NT2/D1 (cell line): ENCODE measurements at regions not wholly inside any gene's neighbourhood (a gene's known extent, or its start where the extent isn't known, plus 50 kb on each side); places are given as distances from the start of the nearest gene placed in this dataset.

Source experiments
- DNase-seq: peaks from one replicate; pipeline ENCODE4 v3.0.0-alpha.2; 2011; ENCODE audit warnings: low read depth, low spot score
- H3K27me3 ChIP-seq: 2 replicates; pipeline ENCODE4 v1.6.0; 2011; ENCODE audit warnings: mild to moderate bottlenecking; ENCODE audit not compliant: insufficient read length, insufficient read depth
- H3K36me3 ChIP-seq: 2 replicates; pipeline ENCODE4 v1.6.1; 2011; ENCODE audit warnings: mild to moderate bottlenecking, low read length, mixed read lengths; ENCODE audit not compliant: insufficient read depth, insufficient read length
- H3K4me1 ChIP-seq: 2 replicates; pipeline ENCODE4 v1.5.1; 2011; ENCODE audit not compliant: insufficient read depth, insufficient read length
- H3K4me3 ChIP-seq: 2 replicates; pipeline ENCODE4 v1.5.1; 2011; ENCODE audit warnings: low read depth; ENCODE audit not compliant: insufficient read length
- H3K9ac ChIP-seq: 2 replicates; pipeline ENCODE4 v1.6.0; 2011; ENCODE audit warnings: low read depth; ENCODE audit not compliant: insufficient read length
- H3K9me3 ChIP-seq: 2 replicates; pipeline ENCODE4 v1.5.1; 2011; ENCODE audit warnings: mild to moderate bottlenecking, low read length; ENCODE audit not compliant: insufficient read depth
- SUZ12 ChIP-seq: IDR thresholded peaks from 2 replicates; pipeline ENCODE4 v1.6.1; 2011; ENCODE audit not compliant: insufficient read length, insufficient read depth; ENCODE audit errors: extremely low read depth
- YY1 ChIP-seq: IDR thresholded peaks from 2 replicates; pipeline ENCODE4 v1.6.1; 2011; ENCODE audit not compliant: insufficient read length, insufficient read depth
- ZNF274 ChIP-seq: IDR thresholded peaks from 2 replicates; pipeline ENCODE4 v1.6.1; 2011; ENCODE audit warnings: mild to moderate bottlenecking, low read depth, low read length

DNA sequence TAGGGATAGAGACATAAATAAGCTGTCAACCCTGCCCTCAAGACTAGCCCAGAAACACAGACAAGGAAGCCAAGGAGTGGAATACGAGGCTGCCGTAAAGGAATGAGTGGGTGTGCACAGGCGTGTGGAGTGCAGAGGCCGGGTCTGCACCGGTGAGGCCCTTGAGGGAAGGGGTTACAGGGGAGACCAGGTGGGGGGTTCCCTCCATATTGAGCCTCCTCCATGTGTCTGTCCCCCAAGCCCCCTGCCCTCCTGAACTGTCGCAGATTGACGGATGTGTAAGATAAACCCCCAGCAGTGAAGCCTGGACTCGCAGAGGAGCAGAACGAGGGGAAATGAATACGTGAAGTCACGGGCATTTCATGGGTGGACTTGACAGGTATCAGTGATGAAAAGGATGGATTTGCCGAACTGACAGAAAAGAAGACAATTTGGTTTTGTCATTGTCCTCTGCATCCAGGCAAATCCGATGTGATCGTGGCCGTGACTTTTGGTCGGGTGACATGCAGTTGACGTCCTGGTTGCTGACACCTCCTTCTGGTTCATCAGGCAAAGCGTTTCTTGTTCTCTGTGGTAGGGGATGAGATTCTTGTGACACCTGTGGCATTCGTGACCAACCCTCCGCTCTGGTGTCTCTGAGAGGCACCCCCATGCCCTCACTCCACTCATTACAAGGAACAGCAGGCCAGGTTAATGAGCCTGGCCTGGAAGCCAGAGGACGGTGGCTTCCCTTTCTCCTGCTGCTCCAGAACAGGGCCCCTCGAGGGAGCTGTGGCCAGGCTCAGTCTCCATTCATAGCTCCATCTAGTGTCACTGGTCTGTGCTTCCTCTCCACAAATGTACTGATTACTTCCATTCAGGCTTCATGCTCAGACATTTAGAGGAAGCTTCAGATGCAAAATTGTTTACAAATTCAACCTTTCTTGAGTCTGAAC is 223.1 kb upstream of the B3GAT1 start:
- Histone ChIP-seq H3K4me3 (no peak overlapping the region), H3K36me3 (no peaks in the 10 kb centered on the region), H3K9me3 (no peaks in the 10 kb centered on the region), H3K27me3 (no peaks in the 10 kb centered on the region), H3K9ac (no peak overlapping the region), H3K4me1 (peaks cover 2% of the 10 kb centered on the region)
- TF ChIP-seq SUZ12 (no peak), YY1 (no peak), ZNF274 (no peak)
- DNase-seq: no peak

DNA sequence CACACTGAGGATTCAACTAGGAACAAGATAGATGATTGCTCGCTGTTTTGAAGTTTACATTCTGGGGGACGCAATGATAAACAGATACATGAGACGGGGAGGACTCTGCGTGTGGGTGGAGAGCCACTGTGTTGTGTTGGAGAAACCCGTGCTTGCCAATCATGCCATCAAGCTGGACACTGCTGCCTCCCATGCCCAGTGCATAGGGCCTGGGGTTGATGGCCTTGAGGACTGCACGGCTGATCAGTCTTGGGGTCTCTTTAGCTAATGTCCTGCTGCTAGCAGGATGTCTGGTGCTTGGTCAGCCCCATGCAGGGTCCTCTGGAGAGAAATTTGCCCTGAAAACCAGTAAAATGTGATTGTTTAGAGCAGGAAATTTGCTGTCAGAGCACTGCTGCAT is 221.2 kb upstream of the B3GAT1 start:
- Histone ChIP-seq H3K4me1 (peaks cover 2% of the 10 kb centered on the region), H3K9ac (no peak overlapping the region), H3K4me3 (no peak overlapping the region), H3K27me3 (no peaks in the 10 kb centered on the region), H3K9me3 (no peaks in the 10 kb centered on the region), H3K36me3 (no peaks in the 10 kb centered on the region)
- no peak for DNase-seq
- TF ChIP-seq YY1: no peak
- TF ChIP-seq SUZ12: no peak
- TF ChIP-seq ZNF274: no peak

DNA sequence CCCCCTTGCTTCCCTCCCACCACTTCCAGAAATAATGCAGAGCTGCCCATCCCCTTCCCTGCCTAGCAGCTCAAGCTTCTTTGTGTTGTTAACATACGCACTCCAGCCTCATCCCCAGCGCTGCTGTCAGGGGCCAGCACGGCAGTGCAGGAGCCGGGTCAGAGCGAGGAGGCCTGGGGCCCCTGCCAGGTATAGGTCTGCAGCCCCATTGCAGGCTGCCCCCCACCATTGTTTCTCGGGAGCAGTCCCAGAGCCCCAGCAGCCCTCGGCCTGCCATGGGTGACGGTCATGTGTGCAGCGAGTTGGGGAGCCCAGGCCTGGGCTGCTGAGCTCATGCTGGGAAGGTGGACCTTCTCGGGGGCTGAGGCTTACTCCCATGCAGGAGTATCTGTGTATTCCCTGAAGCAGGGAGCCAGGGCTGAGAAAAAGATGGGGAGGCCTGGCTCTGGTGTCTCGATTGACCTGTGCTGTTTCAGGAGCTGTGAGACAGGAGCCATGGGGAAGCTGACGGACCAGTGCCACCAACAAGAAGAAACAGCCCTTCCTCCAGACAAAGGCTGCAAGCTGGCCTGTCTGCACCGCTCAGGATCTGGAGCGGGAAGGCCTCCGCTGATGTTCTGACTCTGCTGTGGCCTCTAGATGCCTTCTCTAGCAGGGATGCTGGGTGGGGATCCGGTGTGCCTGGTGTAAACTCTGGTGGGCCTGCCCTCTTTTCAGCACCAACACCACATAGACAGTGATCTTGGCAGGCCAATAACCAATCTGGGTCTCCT is 220.5 kb upstream of the B3GAT1 start:
- Histone ChIP-seq H3K9ac (no peak overlapping the region), H3K4me3 (no peak overlapping the region), H3K9me3 (no peaks in the 10 kb centered on the region), H3K36me3 (no peaks in the 10 kb centered on the region), H3K4me1 (peaks cover 2% of the 10 kb centered on the region), H3K27me3 (no peaks in the 10 kb centered on the region)
- no peak for DNase-seq
- no peak for TF ChIP-seq SUZ12
- no peak for TF ChIP-seq YY1

DNA sequence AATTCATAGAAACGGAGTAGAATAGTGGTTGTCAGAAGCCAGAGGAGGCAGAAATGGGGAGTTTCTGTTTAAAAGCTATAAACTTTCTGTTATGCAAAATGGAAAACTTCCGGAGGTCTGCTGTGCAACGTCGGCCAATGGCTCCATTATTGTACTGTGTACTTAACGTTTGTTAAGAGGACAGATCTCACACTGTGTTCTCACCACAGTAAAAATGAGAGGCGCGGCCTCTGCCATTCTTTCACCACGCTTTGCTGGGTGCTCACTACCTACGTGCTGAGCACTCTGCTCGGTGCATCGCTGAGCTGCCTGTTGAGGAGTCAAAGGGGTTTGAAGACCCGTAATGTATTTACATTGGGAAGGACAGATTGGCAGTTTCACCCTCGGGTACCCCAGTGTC is 218.8 kb upstream of the B3GAT1 start:
- Histone ChIP-seq H3K27me3 (no peaks in the 10 kb centered on the region), H3K9me3 (no peaks in the 10 kb centered on the region), H3K9ac (no peak overlapping the region), H3K36me3 (no peaks in the 10 kb centered on the region), H3K4me1 (no peaks in the 10 kb centered on the region), H3K4me3 (no peak overlapping the region)
- no peak for DNase-seq
- TF ChIP-seq SUZ12: no peak
- TF ChIP-seq ZNF274: no peak
- TF ChIP-seq YY1: no peak

DNA sequence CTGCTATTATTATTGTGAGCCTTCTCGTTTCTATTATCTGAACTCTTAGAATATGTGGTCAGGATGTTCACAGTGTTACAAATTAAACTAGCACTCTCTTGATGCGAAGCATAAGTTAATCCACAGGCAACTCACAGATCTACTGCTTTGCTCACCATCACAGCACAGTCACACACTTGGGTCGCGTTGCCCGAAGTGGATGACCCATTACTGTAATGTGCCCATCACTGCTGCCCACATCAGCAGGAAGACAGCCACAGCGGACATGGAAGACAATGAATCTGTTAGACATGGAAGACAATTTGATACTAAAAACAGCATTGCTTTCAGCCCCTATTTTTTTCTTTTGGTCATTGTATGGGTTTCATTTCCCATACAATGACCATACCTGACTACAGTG is 216.4 kb upstream of the B3GAT1 start:
- no peaks in the 10 kb centered on the region for H3K4me1 ChIP-seq
- no peak overlapping the region for H3K9ac ChIP-seq
- H3K27me3 ChIP-seq: no peaks in the 10 kb centered on the region
- no peak for DNase-seq
- H3K36me3 ChIP-seq: no peaks in the 10 kb centered on the region
- TF ChIP-seq SUZ12 (no peak), YY1 (no peak), ZNF274 (no peak)
- H3K9me3 ChIP-seq: no peaks in the 10 kb centered on the region
- no peak overlapping the region for H3K4me3 ChIP-seq

DNA sequence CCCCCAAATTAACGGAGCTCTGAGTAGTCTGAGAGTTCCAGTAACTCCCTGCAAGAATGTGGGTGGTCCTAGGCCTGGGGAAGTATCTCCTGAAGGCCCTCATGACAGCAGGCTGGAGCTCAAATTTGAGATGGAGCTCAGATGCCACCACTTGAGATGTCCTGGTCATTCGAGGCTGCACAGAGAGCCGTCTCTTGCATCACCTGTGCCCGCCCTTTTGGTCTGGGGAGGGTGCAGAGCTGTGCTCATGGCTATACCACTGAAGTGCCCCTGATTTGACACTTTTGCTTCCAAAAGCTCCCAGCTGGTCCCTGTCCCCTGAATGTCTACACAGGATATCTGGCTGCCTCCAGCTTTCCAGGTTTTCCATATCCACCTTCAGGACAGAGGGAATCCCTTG is 214.0 kb upstream of the B3GAT1 start:
- no peaks in the 10 kb centered on the region for H3K9me3 ChIP-seq
- TF ChIP-seq YY1 (no peak), ZNF274 (no peak), SUZ12 (no peak)
- H3K4me3 ChIP-seq: no peak overlapping the region
- no peaks in the 10 kb centered on the region for H3K36me3 ChIP-seq
- H3K4me1 ChIP-seq: no peaks in the 10 kb centered on the region
- no peak for DNase-seq
- no peak overlapping the region for H3K9ac ChIP-seq
- no peaks in the 10 kb centered on the region for H3K27me3 ChIP-seq

DNA sequence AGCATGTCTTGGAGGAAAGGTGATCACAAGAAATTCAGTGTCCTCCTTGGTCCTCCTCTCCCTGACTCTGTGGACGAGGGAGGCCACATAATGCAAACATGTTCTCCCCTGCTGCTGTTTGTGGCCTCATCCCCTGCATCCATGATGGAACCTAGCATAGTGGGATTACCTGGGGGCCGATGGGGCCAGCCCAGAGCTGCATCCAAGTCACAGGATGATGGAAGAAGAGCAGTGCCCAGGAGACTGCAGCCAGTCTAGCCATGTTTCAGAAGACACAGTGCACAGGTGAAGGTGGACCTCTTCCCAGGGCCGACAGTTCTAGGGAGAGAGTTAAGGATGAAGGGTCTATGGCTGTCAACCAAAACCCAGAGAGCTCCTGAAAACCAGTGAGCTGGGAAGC is 213.6 kb upstream of the B3GAT1 start:
- H3K27me3 ChIP-seq: no peaks in the 10 kb centered on the region
- H3K36me3 ChIP-seq: no peaks in the 10 kb centered on the region
- DNase-seq: no peak
- no peak overlapping the region for H3K4me3 ChIP-seq
- no peaks in the 10 kb centered on the region for H3K9me3 ChIP-seq
- no peak for TF ChIP-seq SUZ12
- no peak for TF ChIP-seq YY1
- no peak for TF ChIP-seq ZNF274
- H3K4me1 ChIP-seq: no peaks in the 10 kb centered on the region
- no peak overlapping the region for H3K9ac ChIP-seq
